ENCODE measurements at regions not wholly inside any gene's neighbourhood (a gene's known extent, or its start where the extent isn't known, plus 50 kb on each side); places are given as distances from the start of the nearest gene placed in this dataset.

- Histone ChIP-seq H3K36me3 (ENCODE audit: low read depth) (no peaks in the 10 kb centered on the region), H3K4me2 (no peak overlapping the region), H3K27me3 (ENCODE audit: insufficient read depth, low read depth) (no peaks in the 10 kb centered on the region), H3F3A (ENCODE audit: insufficient read depth, low read depth) (no peaks in the 10 kb centered on the region), H4K20me1 (ENCODE audit: insufficient read depth) (no peaks in the 10 kb centered on the region), H3K9me3 (ENCODE audit: insufficient read depth, low read depth) (no peaks in the 10 kb centered on the region), H3K79me2 (ENCODE audit: low read depth) (no peaks in the 10 kb centered on the region), H3K4me3 (no peak overlapping the region), H3K9me2 (ENCODE audit: insufficient read depth) (no peaks in the 10 kb centered on the region), H2AFZ (no peak overlapping the region), H3K27ac (no peak overlapping the region), H3K4me1 (replicated peaks; ENCODE audit: insufficient read depth) (no peaks in the 10 kb centered on the region)
- no peak for DNase-seq
- BruUV-seq (replicated peaks) = no TSS peak
- intact Hi-C loops (cut with micrococcal nuclease; ENCODE audit: unreplicated experiment) = no loop called here
- CTCF ChIA-PET = no interaction called here
- TF ChIP-seq EZH2 (IDR thresholded peaks at IDR 0.05; ENCODE audit: low read depth) (no peak), CTCF (conservative IDR thresholded peaks at IDR 0.05) (no peak)
- POLR2A ChIA-PET (ENCODE audit: unreplicated experiment) = no interaction called here
These were observed 110.4 kb upstream of the AKIP1 start for GRCh38 chr11:8800520-8801110.

GRCh38 chr11:8801121-8801520, 109.9 kb upstream of the AKIP1 start:
- no peak for TF ChIP-seq CTCF (conservative IDR thresholded peaks at IDR 0.05)
- no peak for TF ChIP-seq EZH2 (IDR thresholded peaks at IDR 0.05; ENCODE audit: low read depth)

GRCh38 chr11:8802251-8802650, 108.7 kb upstream of the AKIP1 start:
- Histone ChIP-seq H3F3A (ENCODE audit: insufficient read depth, low read depth) (no peaks in the 10 kb centered on the region), H3K9me2 (ENCODE audit: insufficient read depth) (no peaks in the 10 kb centered on the region), H3K36me3 (ENCODE audit: low read depth) (no peaks in the 10 kb centered on the region), H2AFZ (no peak overlapping the region), H3K27me3 (ENCODE audit: insufficient read depth, low read depth) (no peaks in the 10 kb centered on the region), H3K9me3 (ENCODE audit: insufficient read depth, low read depth) (no peaks in the 10 kb centered on the region), H3K27ac (no peak overlapping the region), H3K4me2 (no peak overlapping the region), H3K79me2 (ENCODE audit: low read depth) (no peaks in the 10 kb centered on the region), H3K4me3 (no peak overlapping the region), H3K4me1 (replicated peaks; ENCODE audit: insufficient read depth) (no peaks in the 10 kb centered on the region), H4K20me1 (ENCODE audit: insufficient read depth) (no peaks in the 10 kb centered on the region)
- TF ChIP-seq EZH2 (IDR thresholded peaks at IDR 0.05; ENCODE audit: low read depth) = no peak
- TF ChIP-seq CTCF (conservative IDR thresholded peaks at IDR 0.05) = no peak
- DNase-seq = no peak
- ChIA-PET POLR2A (ENCODE audit: unreplicated experiment) (no interaction called here), CTCF (no interaction called here)
- no TSS peak for BruUV-seq (replicated peaks)
- intact Hi-C loops (cut with micrococcal nuclease; ENCODE audit: unreplicated experiment) = no loop called here

More at GRCh38 chr11:8801121-8801520, 109.9 kb upstream of the AKIP1 start:
- Histone ChIP-seq H3K4me3 (no peak overlapping the region), H2AFZ (no peak overlapping the region), H4K20me1 (ENCODE audit: insufficient read depth) (no peaks in the 10 kb centered on the region), H3K9me2 (ENCODE audit: insufficient read depth) (no peaks in the 10 kb centered on the region), H3F3A (ENCODE audit: insufficient read depth, low read depth) (no peaks in the 10 kb centered on the region), H3K4me1 (replicated peaks; ENCODE audit: insufficient read depth) (no peaks in the 10 kb centered on the region), H3K36me3 (ENCODE audit: low read depth) (no peaks in the 10 kb centered on the region), H3K27me3 (ENCODE audit: insufficient read depth, low read depth) (no peaks in the 10 kb centered on the region), H3K4me2 (no peak overlapping the region), H3K79me2 (ENCODE audit: low read depth) (no peaks in the 10 kb centered on the region), H3K9me3 (ENCODE audit: insufficient read depth, low read depth) (no peaks in the 10 kb centered on the region), H3K27ac (no peak overlapping the region)
- DNase-seq = no peak
- no TSS peak for BruUV-seq (replicated peaks)
- ChIA-PET CTCF (no interaction called here), POLR2A (ENCODE audit: unreplicated experiment) (no interaction called here)
- intact Hi-C loops (cut with micrococcal nuclease; ENCODE audit: unreplicated experiment) = no loop called here
